ENCODE measurements at regions not wholly inside any gene's neighbourhood (a gene's known extent, or its start where the extent isn't known, plus 50 kb on each side); places are given as distances from the start of the nearest gene placed in this dataset.

DNA sequence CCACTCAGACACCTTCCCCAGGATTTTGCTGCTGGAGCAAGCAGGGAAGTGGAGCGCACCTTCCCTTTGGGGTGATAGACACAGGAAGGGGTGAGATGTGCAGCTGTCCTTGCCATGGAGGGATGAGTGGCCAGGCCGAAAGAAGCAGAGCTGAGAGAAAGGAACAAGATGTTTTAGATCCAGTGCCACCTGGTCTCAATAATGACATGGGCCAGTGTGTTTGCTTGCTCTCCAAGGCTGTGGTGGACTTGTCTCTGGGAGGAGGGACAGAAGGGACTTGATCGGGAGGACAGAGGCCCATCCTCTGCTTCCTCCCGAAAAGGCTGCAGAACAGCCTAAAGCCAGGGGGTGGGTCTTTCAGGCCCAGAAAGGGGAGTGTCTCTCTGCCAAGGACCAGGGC lies 61.7 kb upstream of the CCDC167 start:
- H3K9me3 ChIP-seq (ENCODE audit: control insufficient read depth, insufficient read depth, low read length), result 0 out of 2 replicates have a peak, but pooled peaks cover 4% of the 10 kb centered on the region
- H3K9ac ChIP-seq (ENCODE audit: low read depth, low read length), result no peak overlapping the region
- no peaks in the 10 kb centered on the region for H3K36me3 ChIP-seq (ENCODE audit: insufficient read depth, low read length)
- peaks cover 8% of the 10 kb centered on the region; the same call in 1 of the 2 replicates for H3K4me1 ChIP-seq (ENCODE audit: insufficient read depth, low read length)

GRCh38 chr6:37560737-37561103 lies 61.0 kb upstream of the CCDC167 start:
- H3K4me1 ChIP-seq (ENCODE audit: insufficient read depth, low read length), result peaks cover 11% of the 10 kb centered on the region; the same call in 1 of the 2 replicates
- 0 out of 2 replicates have a peak, but pooled peaks cover 4% of the 10 kb centered on the region for H3K9me3 ChIP-seq (ENCODE audit: control insufficient read depth, insufficient read depth, low read length)
- H3K36me3 ChIP-seq (ENCODE audit: insufficient read depth, low read length), result no peaks in the 10 kb centered on the region
- H3K9ac ChIP-seq (ENCODE audit: low read depth, low read length), result no peak overlapping the region

DNA sequence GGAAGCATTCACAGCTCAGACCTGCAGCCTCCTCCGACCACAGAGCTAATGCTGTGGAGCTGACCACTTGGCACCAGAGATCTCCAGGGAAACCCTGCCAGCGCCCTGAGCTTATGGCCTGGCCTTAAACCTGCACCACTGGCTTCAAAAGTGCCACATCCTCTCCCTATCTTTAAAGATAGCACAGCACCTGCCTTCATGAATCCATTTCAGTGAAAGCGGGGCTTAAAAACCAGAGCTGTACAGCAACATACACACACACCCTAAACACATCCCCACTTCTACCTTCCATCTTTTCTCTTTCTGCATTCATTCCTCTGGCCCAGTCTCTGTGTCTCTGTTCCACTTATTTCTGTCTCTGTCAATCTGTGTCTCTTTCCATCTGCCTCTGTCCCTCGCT lies 59.8 kb upstream of the CCDC167 start:
- no peaks in the 10 kb centered on the region for H3K36me3 ChIP-seq (ENCODE audit: insufficient read depth, low read length)
- 0 out of 2 replicates have a peak, but pooled peaks cover 4% of the 10 kb centered on the region for H3K9me3 ChIP-seq (ENCODE audit: control insufficient read depth, insufficient read depth, low read length)
- H3K9ac ChIP-seq (ENCODE audit: low read depth, low read length), result no peak overlapping the region
- peaks cover 15% of the 10 kb centered on the region; the same call in 1 of the 2 replicates for H3K4me1 ChIP-seq (ENCODE audit: insufficient read depth, low read length)

GRCh38 chr6:37559050-37559449 lies 59.4 kb upstream of the CCDC167 start:
- H3K9me3 ChIP-seq (ENCODE audit: control insufficient read depth, insufficient read depth, low read length), result 0 out of 2 replicates have a peak, but pooled peaks cover 4% of the 10 kb centered on the region
- H3K36me3 ChIP-seq (ENCODE audit: insufficient read depth, low read length), result no peaks in the 10 kb centered on the region
- no peak overlapping the region for H3K9ac ChIP-seq (ENCODE audit: low read depth, low read length)
- peaks cover 19% of the 10 kb centered on the region for H3K4me1 ChIP-seq (ENCODE audit: insufficient read depth, low read length)

GRCh38 chr6:37558646-37559045 lies 59.0 kb upstream of the CCDC167 start:
- Histone ChIP-seq H3K9ac (ENCODE audit: low read depth, low read length) (no peak overlapping the region), H3K36me3 (ENCODE audit: insufficient read depth, low read length) (no peaks in the 10 kb centered on the region), H3K9me3 (ENCODE audit: control insufficient read depth, insufficient read depth, low read length) (0 out of 2 replicates have a peak, but pooled peaks cover 4% of the 10 kb centered on the region), H3K4me1 (ENCODE audit: insufficient read depth, low read length) (peaks cover 20% of the 10 kb centered on the region)

GRCh38 chr6:37558168-37558567 lies 58.5 kb upstream of the CCDC167 start:
- H3K36me3 ChIP-seq (ENCODE audit: insufficient read depth, low read length), result no peaks in the 10 kb centered on the region
- peaks cover 24% of the 10 kb centered on the region for H3K4me1 ChIP-seq (ENCODE audit: insufficient read depth, low read length)
- no peak overlapping the region for H3K9ac ChIP-seq (ENCODE audit: low read depth, low read length)
- 0 out of 2 replicates have a peak, but pooled peaks cover 4% of the 10 kb centered on the region for H3K9me3 ChIP-seq (ENCODE audit: control insufficient read depth, insufficient read depth, low read length)

- Histone ChIP-seq H3K9me3 (ENCODE audit: control insufficient read depth, insufficient read depth, low read length) (0 out of 2 replicates have a peak, but pooled peaks cover 4% of the 10 kb centered on the region), H3K36me3 (ENCODE audit: insufficient read depth, low read length) (no peaks in the 10 kb centered on the region), H3K9ac (ENCODE audit: low read depth, low read length) (no peak overlapping the region), H3K4me1 (ENCODE audit: insufficient read depth, low read length) (peaks cover 25% of the 10 kb centered on the region)
Measured at GRCh38 chr6:37557645-37558114, 58.0 kb upstream of the CCDC167 start.

DNA sequence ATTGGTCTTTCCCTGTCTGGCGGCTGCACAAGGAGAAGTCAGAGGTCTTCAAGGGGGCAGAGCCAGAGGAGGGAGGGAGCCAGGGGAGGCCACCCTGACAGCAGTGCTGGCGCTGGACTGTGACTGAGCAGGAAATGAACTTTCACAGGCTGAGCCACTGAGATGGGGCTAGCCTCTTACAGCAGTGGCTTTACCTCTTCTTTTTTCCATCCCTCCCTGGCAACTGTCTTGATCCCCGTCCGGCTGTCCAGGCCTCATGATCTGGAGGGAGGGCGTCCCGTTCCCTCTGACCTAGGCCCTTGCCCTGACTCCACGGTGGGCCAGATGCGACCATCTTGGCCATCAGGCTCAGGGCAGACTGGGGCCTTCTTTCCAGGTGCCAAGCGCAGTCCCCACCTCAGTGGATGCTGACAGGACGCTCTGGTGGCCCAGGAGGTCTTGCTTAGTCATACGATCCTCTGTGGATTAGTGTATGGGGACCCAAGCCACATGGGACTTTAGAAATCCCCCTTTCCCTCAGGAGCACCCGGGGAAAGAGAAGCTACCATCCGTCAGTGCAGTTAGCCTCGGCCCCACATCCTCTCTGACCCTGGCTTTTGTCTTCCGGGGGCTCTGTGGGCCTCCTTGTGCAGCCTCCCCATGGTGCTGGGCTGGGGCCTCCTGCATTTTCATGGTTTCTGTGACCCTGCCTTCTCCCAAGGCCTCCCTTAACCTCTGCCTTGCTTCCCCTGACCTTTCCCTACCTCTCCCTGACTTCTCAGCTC lies 57.4 kb upstream of the CCDC167 start:
- no peaks in the 10 kb centered on the region for H3K36me3 ChIP-seq (ENCODE audit: insufficient read depth, low read length)
- no peak overlapping the region for H3K9ac ChIP-seq (ENCODE audit: low read depth, low read length)
- H3K4me1 ChIP-seq (ENCODE audit: insufficient read depth, low read length), result peaks cover 25% of the 10 kb centered on the region
- H3K9me3 ChIP-seq (ENCODE audit: control insufficient read depth, insufficient read depth, low read length), result 0 out of 2 replicates have a peak, but pooled peaks cover 4% of the 10 kb centered on the region

DNA sequence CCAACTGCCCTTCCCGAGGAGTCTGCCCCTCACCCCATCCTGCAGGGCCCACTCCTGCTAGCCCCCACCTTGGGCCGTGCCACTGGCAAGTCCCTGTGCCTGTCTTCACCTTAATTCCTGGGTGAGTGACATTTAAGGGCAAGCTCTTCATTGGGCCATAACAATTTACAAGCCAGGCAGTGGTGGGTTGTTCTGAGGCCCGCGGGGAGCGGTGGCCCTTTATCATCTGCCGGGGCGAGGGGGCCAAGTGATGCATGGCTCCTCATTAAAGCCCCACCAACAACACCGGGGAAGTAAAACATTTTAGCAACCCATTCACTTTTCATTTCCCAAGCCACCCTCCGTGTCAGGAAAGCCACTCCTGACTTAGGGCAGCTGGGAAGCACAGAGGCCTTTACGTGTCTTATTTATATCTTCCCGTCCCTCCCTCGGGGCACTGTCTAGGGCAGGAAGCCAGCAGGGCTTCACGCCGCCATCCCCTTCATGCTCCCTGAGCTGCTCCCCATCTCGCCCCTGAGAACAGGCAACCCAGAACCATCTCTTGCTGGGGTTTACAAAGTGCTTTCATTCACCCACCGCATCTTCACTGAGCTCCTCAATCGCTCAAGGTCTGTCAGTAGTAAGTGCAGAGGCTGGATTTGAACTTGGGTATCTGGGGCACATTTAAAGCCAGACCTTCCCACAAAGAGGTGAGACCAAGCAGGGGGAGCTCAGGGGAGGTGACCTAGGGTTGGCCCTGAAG lies 55.5 kb upstream of the CCDC167 start:
- peaks cover 29% of the 10 kb centered on the region for H3K4me1 ChIP-seq (ENCODE audit: insufficient read depth, low read length)
- H3K9ac ChIP-seq (ENCODE audit: low read depth, low read length), result no peak overlapping the region
- no peaks in the 10 kb centered on the region for H3K36me3 ChIP-seq (ENCODE audit: insufficient read depth, low read length)
- no peaks in the 10 kb centered on the region for H3K9me3 ChIP-seq (ENCODE audit: control insufficient read depth, insufficient read depth, low read length)

- H3K9me3 ChIP-seq (ENCODE audit: control insufficient read depth, insufficient read depth, low read length), result no peaks in the 10 kb centered on the region
- H3K4me1 ChIP-seq (ENCODE audit: insufficient read depth, low read length), result peaks cover 29% of the 10 kb centered on the region
- no peak overlapping the region for H3K9ac ChIP-seq (ENCODE audit: low read depth, low read length)
- no peaks in the 10 kb centered on the region for H3K36me3 ChIP-seq (ENCODE audit: insufficient read depth, low read length)
Measured at GRCh38 chr6:37554480-37554819, 54.8 kb upstream of the CCDC167 start.

DNA sequence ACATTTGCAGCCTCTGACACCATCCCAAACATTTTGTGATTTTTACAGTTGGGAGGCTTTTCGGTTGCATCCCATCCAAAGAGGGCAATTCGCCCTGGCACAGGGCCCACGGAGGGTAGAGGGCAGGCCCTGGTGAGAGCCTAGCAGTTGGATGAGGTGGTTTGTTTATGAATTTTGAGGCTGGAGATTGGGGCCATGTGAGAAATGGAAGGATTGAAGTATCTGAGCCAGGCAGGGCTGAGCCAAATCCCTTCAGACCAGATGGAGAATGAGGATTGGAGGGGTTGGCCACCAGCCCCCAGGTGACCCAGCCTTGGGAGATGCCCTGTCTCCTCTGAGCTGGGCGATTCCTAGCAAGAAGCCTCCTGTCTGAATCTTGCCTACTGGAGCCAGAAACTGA lies 52.6 kb upstream of the CCDC167 start:
- Histone ChIP-seq H3K9ac (ENCODE audit: low read depth, low read length) (no peak overlapping the region), H3K4me1 (ENCODE audit: insufficient read depth, low read length) (peaks cover 29% of the 10 kb centered on the region), H3K36me3 (ENCODE audit: insufficient read depth, low read length) (no peaks in the 10 kb centered on the region), H3K9me3 (ENCODE audit: control insufficient read depth, insufficient read depth, low read length) (no peaks in the 10 kb centered on the region)

DNA sequence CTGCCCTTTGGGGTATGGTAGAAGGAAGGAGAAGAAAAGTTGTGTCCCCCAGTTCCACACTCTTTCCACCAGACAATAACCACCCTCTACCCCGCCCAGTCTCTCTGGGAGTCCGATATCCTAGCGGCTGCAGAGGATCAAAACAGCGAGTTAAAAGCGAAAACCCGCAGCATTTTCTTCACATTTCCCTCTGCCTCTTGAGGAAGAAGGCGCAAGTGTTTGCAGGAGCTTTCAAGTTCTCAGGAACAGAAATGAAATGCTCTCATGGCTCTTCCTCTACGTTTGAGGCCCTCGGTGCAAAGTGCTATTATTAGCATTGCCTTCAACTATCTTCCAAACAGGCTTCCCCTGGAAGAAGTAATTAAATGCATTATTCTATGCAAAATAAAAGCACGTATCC lies 52.2 kb upstream of the CCDC167 start:
- Histone ChIP-seq H3K9ac (ENCODE audit: low read depth, low read length) (no peak overlapping the region), H3K4me1 (ENCODE audit: insufficient read depth, low read length) (peaks cover 29% of the 10 kb centered on the region), H3K36me3 (ENCODE audit: insufficient read depth, low read length) (no peaks in the 10 kb centered on the region)

GRCh38 chr6:37551446-37551845 lies 51.8 kb upstream of the CCDC167 start:
- H3K9me3 ChIP-seq (ENCODE audit: control insufficient read depth, insufficient read depth, low read length), result no peaks in the 10 kb centered on the region
- H3K9ac ChIP-seq (ENCODE audit: low read depth, low read length), result no peak overlapping the region
- H3K4me1 ChIP-seq (ENCODE audit: insufficient read depth, low read length), result peaks cover 30% of the 10 kb centered on the region
- no peaks in the 10 kb centered on the region for H3K36me3 ChIP-seq (ENCODE audit: insufficient read depth, low read length)

More for the DNA sequence above, 52.2 kb upstream of the CCDC167 start:
- no peaks in the 10 kb centered on the region for H3K9me3 ChIP-seq (ENCODE audit: control insufficient read depth, insufficient read depth, low read length)

DNA sequence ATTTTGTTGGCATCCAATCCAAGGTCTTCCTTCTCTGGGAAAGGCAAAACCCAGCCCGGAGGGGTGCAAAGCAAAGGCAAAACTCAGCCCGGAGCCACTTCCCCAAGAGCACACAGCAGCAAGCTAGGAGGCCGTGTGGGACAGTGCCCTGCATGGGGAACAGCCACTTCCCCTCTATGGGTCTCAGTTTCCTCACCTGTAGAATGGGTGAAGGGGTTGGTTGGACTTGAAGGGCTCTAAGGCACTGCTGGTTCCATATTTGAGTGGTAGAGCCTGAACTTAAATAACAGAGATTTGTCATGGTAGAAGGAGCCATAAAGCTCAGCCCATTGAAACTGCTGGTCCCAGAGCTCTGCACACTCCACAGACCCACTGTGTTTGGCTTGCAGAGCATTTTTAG lies 51.3 kb upstream of the CCDC167 start:
- H3K36me3 ChIP-seq (ENCODE audit: insufficient read depth, low read length), result no peaks in the 10 kb centered on the region
- no peak overlapping the region for H3K9ac ChIP-seq (ENCODE audit: low read depth, low read length)
- H3K9me3 ChIP-seq (ENCODE audit: control insufficient read depth, insufficient read depth, low read length), result no peaks in the 10 kb centered on the region
- peaks cover 33% of the 10 kb centered on the region for H3K4me1 ChIP-seq (ENCODE audit: insufficient read depth, low read length)

Data from ES-I3 (cell line).